Vagina (tissue), 2 donors: ENCODE measurements at regions not wholly inside any gene's neighbourhood (a gene's known extent, or its start where the extent isn't known, plus 50 kb on each side); places are given as distances from the start of the nearest gene placed in this dataset.

Experiments used
- DNase-seq, 2 donors: peaks; one replicate each; pipeline ENCODE4 v3.0.0-alpha.2; 2017; ENCODE audit errors: extremely low spot score in 2 of 2
- H3K27ac ChIP-seq: fragments of 200-600 bp; sonication (generic); one replicate; pipeline ENCODE4 v1.5.1; 2019
- H3K27me3 ChIP-seq: fragments of 200-600 bp; sonication (generic); one replicate; pipeline ENCODE4 v1.5.1; 2019
- H3K36me3 ChIP-seq, 2 donors: fragments of 200-600 bp; sonication (generic); one replicate each; pipeline ENCODE4 v1.5.1; 2017 to 2019
- H3K4me1 ChIP-seq: fragments of 200-600 bp; sonication (generic); one replicate; pipeline ENCODE4 v1.5.1; 2019
- H3K4me3 ChIP-seq, 2 donors: fragments of 200-600 bp; sonication (generic); 1 replicate in 1 of 2; 2 replicates in 1 of 2; pipeline ENCODE4 v1.5.1; 2016 to 2019
- H3K9me3 ChIP-seq: fragments of 200-600 bp; sonication (generic); one replicate; pipeline ENCODE4 v1.5.1; 2019
- POLR2A ChIP-seq, 2 donors: fragments of 450-650 bp; IDR thresholded peaks; one replicate each; pipeline ENCODE4 v1.6.1; 2017; ENCODE audit warnings: antibody characterized with exemption in 2 of 2, mild to moderate bottlenecking in 2 of 2, moderate library complexity in 2 of 2
- POLR2AphosphoS5 ChIP-seq, 2 donors: sonication (generic); formaldehyde crosslinking; IDR thresholded peaks; one replicate each; pipeline ENCODE4 v1.9.0; 2017; ENCODE audit warnings: antibody characterized with exemption in 2 of 2, mild to moderate bottlenecking in 2 of 2, low read depth in 1 of 2; ENCODE audit not compliant: insufficient read depth in 1 of 2
- intact Hi-C: fragments of 100-400 bp; cut with DNase I; formaldehyde crosslinking; loops from one replicate; pipeline ENCODE4 v1.15.1; 2023
- TF ChIP-seq, protein P1 (sequence below), 3 experiments: fragments of 450-650 bp in 2 of 3; fragments of 200-600 bp in 1 of 3; sonication (generic) in 1 of 3; IDR thresholded peaks; one replicate each; pipeline ENCODE4 v1.5.1; 2017 to 2019; ENCODE audit warnings: antibody characterized with exemption in 3 of 3, mild to moderate bottlenecking in 2 of 3, moderate library complexity in 2 of 3

DNA sequence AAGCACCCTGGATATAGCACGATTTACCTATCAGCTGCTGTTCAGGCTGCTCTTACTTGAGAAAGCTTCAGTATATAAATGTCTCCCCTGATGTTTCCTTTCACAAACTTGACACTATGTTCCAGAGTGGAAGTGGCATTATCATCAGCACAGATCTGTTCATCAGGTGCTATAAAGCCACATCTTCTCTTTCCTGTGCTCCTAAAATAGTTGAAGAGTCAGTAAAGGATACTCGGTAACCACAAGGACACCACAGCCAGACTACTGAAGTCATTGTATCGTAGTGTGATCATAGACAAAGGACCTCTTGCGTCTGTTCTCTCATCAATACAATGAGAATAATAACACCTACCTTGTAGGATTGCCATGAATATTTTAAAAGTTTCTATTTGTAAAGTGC is 841.0 kb upstream of the CELF4 start:
- no peaks in the 10 kb centered on the region for H3K9me3 ChIP-seq
- no peak for DNase-seq
- no peaks in the 10 kb centered on the region for H3K36me3 ChIP-seq
- H3K4me3 ChIP-seq: no peak overlapping the region
- no peaks in the 10 kb centered on the region for H3K27me3 ChIP-seq
- H3K27ac ChIP-seq: no peak overlapping the region
- TF ChIP-seq POLR2AphosphoS5 (IDR thresholded peaks at IDR 0.05; ENCODE audit: insufficient read depth in 1 of 2, low read depth in 1 of 2) (no peak), POLR2A (IDR thresholded peaks at IDR 0.05) (no peak)
- TF ChIP-seq, protein P1, sequence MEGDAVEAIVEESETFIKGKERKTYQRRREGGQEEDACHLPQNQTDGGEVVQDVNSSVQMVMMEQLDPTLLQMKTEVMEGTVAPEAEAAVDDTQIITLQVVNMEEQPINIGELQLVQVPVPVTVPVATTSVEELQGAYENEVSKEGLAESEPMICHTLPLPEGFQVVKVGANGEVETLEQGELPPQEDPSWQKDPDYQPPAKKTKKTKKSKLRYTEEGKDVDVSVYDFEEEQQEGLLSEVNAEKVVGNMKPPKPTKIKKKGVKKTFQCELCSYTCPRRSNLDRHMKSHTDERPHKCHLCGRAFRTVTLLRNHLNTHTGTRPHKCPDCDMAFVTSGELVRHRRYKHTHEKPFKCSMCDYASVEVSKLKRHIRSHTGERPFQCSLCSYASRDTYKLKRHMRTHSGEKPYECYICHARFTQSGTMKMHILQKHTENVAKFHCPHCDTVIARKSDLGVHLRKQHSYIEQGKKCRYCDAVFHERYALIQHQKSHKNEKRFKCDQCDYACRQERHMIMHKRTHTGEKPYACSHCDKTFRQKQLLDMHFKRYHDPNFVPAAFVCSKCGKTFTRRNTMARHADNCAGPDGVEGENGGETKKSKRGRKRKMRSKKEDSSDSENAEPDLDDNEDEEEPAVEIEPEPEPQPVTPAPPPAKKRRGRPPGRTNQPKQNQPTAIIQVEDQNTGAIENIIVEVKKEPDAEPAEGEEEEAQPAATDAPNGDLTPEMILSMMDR (IDR thresholded peaks at IDR 0.05): no peak
- intact Hi-C loops: no loop called here
- no peaks in the 10 kb centered on the region for H3K4me1 ChIP-seq

GRCh38 chr18:38402509-38402908 is 836.9 kb upstream of the CELF4 start:
- TF ChIP-seq POLR2A (IDR thresholded peaks at IDR 0.05): no peak
- TF ChIP-seq POLR2AphosphoS5 (IDR thresholded peaks at IDR 0.05; ENCODE audit: insufficient read depth in 1 of 2, low read depth in 1 of 2): no peak
- TF ChIP-seq, protein P1 (IDR thresholded peaks at IDR 0.05): no peak
- no peak for DNase-seq
- H3K27ac ChIP-seq: no peak overlapping the region
- no peaks in the 10 kb centered on the region for H3K36me3 ChIP-seq
- H3K4me3 ChIP-seq: no peak overlapping the region
- no peaks in the 10 kb centered on the region for H3K9me3 ChIP-seq
- no peaks in the 10 kb centered on the region for H3K27me3 ChIP-seq
- intact Hi-C loops: no loop called here
- H3K4me1 ChIP-seq: no peaks in the 10 kb centered on the region

GRCh38 chr18:38397094-38397493 is 831.5 kb upstream of the CELF4 start:
- H3K27me3 ChIP-seq: no peaks in the 10 kb centered on the region
- intact Hi-C loops: no loop called here
- H3K9me3 ChIP-seq: no peaks in the 10 kb centered on the region
- H3K4me3 ChIP-seq: no peak overlapping the region
- TF ChIP-seq POLR2AphosphoS5 (IDR thresholded peaks at IDR 0.05; ENCODE audit: insufficient read depth in 1 of 2, low read depth in 1 of 2) (no peak), POLR2A (IDR thresholded peaks at IDR 0.05) (no peak)
- TF ChIP-seq, protein P1 (IDR thresholded peaks at IDR 0.05): no peak
- H3K36me3 ChIP-seq: no peaks in the 10 kb centered on the region
- no peak overlapping the region for H3K27ac ChIP-seq
- no peak for DNase-seq
- no peaks in the 10 kb centered on the region for H3K4me1 ChIP-seq

DNA sequence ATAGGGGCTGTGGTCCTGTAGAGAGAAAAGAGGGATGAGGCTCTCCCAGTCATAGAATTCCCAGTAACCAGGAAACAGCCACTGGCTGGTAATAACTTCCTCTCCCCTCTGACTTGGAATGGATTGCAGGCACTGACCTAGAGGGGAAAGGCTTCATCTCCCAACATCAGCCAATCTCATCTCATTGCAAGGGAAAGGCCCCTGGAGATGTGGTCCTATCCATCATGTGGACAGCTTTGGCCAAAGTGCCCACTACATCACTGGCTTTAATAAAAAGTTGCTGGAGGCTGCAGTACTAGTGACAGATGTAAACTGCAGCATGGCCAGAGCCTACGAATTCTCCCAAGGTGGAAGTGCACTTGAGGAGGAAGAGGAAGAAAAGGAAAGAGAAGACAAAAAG is 820.5 kb upstream of the CELF4 start:
- intact Hi-C loops: no loop called here
- no peak for DNase-seq
- Histone ChIP-seq H3K27ac (no peak overlapping the region), H3K4me1 (no peaks in the 10 kb centered on the region), H3K9me3 (no peaks in the 10 kb centered on the region), H3K27me3 (no peaks in the 10 kb centered on the region), H3K36me3 (no peaks in the 10 kb centered on the region), H3K4me3 (no peak overlapping the region)
- TF ChIP-seq, protein P1 (IDR thresholded peaks at IDR 0.05): no peak
- TF ChIP-seq POLR2AphosphoS5 (IDR thresholded peaks at IDR 0.05; ENCODE audit: insufficient read depth in 1 of 2, low read depth in 1 of 2) (no peak), POLR2A (IDR thresholded peaks at IDR 0.05) (no peak)

- intact Hi-C loops: no loop called here
- no peak for TF ChIP-seq POLR2A (IDR thresholded peaks at IDR 0.05)
- no peak for TF ChIP-seq POLR2AphosphoS5 (IDR thresholded peaks at IDR 0.05; ENCODE audit: insufficient read depth in 1 of 2, low read depth in 1 of 2)
- TF ChIP-seq, protein P1 (IDR thresholded peaks at IDR 0.05): no peak
- Histone ChIP-seq H3K27ac (no peak overlapping the region), H3K36me3 (no peaks in the 10 kb centered on the region), H3K4me3 (no peak overlapping the region), H3K4me1 (no peaks in the 10 kb centered on the region), H3K9me3 (no peaks in the 10 kb centered on the region), H3K27me3 (no peaks in the 10 kb centered on the region)
- no peak for DNase-seq
These were observed 804.4 kb upstream of the CELF4 start for GRCh38 chr18:38369772-38370690.
